Neuronal stem cell (in vitro differentiated cells): ENCODE measurements at regions not wholly inside any gene's neighbourhood (a gene's known extent, or its start where the extent isn't known, plus 50 kb on each side); places are given as distances from the start of the nearest gene placed in this dataset.

Source experiments
- DNase-seq: peaks from one replicate; pipeline ENCODE4 v3.0.0-alpha.2; 2013; ENCODE audit warnings: low spot score
- H2AFZ ChIP-seq: one replicate; pipeline ENCODE4 v1.6.1; 2013; ENCODE audit warnings: mild to moderate bottlenecking, low read length, inconsistent platforms
- H2AK5ac ChIP-seq: 2 replicates; pipeline ENCODE4 v1.6.1; 2013; ENCODE audit warnings: low read depth, mild to moderate bottlenecking, inconsistent platforms, low read length, moderate library complexity, mixed read lengths
- H2BK120ac ChIP-seq: 2 replicates; pipeline ENCODE4 v1.6.1; 2013; ENCODE audit warnings: low read depth, mild to moderate bottlenecking, inconsistent platforms, low read length, moderate library complexity, mixed read lengths
- H2BK12ac ChIP-seq: one replicate; pipeline ENCODE4 v1.6.1; 2013; ENCODE audit warnings: low read length, inconsistent platforms
- H2BK15ac ChIP-seq: 2 replicates; pipeline ENCODE4 v1.6.1; 2013; ENCODE audit warnings: mild to moderate bottlenecking, low read length, inconsistent platforms, mixed read lengths
- H2BK5ac ChIP-seq: one replicate; pipeline ENCODE4 v1.6.1; 2013; ENCODE audit warnings: inconsistent platforms, mild to moderate bottlenecking, low read length, moderate library complexity
- H3K14ac ChIP-seq: one replicate; pipeline ENCODE4 v1.6.1; 2013; ENCODE audit warnings: low read length, inconsistent platforms
- H3K18ac ChIP-seq: 2 replicates; pipeline ENCODE4 v1.6.1; 2013; ENCODE audit warnings: low read length, inconsistent platforms
- H3K23ac ChIP-seq: 2 replicates; pipeline ENCODE4 v1.6.1; 2013; ENCODE audit warnings: low read depth, mild to moderate bottlenecking, mixed read lengths, low read length, inconsistent platforms; ENCODE audit not compliant: poor library complexity
- H3K27ac ChIP-seq: replicated peaks from 3 replicates; pipeline ENCODE4 v1.5.1; 2013; ENCODE audit warnings: low read length, inconsistent platforms
- H3K27me3 ChIP-seq, 3 experiments: 2 replicates each; pipeline ENCODE4 v1.6.1; 2013; ENCODE audit warnings: low read length in 3 of 3, mild to moderate bottlenecking in 2 of 3, inconsistent platforms in 1 of 3, low read depth in 1 of 3, mixed read lengths in 1 of 3, moderate library complexity in 1 of 3; ENCODE audit not compliant: control insufficient read depth in 3 of 3, insufficient read depth in 3 of 3
- H3K36me3 ChIP-seq, 2 donors: replicated peaks in 1 of 2; 2 replicates each; pipeline ENCODE4 v1.6.1; 2013; ENCODE audit warnings: low read length in 2 of 2; ENCODE audit not compliant: control insufficient read depth in 2 of 2, insufficient read depth in 2 of 2
- H3K4ac ChIP-seq: 2 replicates; pipeline ENCODE4 v1.6.1; 2013; ENCODE audit warnings: inconsistent platforms, mild to moderate bottlenecking, low read length, moderate library complexity
- H3K4me1 ChIP-seq, 2 donors: 1 replicate in 1 of 2; 2 replicates in 1 of 2; pipeline ENCODE4 v1.6.1; 2013; ENCODE audit warnings: low read length in 2 of 2, low read depth in 1 of 2; ENCODE audit not compliant: control insufficient read depth in 2 of 2, insufficient read depth in 1 of 2
- H3K4me2 ChIP-seq: one replicate; pipeline ENCODE4 v1.6.1; 2013; ENCODE audit warnings: mild to moderate bottlenecking, low read length, inconsistent platforms; ENCODE audit not compliant: insufficient read depth, poor library complexity, severe bottlenecking
- H3K4me3 ChIP-seq, 2 donors: 2 replicates each; pipeline ENCODE4 v1.5.1; 2013; ENCODE audit warnings: low read length in 2 of 2, mild to moderate bottlenecking in 2 of 2, inconsistent platforms in 1 of 2, moderate library complexity in 1 of 2
- H3K79me1 ChIP-seq: one replicate; pipeline ENCODE4 v1.6.1; 2013; ENCODE audit warnings: low read depth, mild to moderate bottlenecking, inconsistent platforms, low read length, moderate library complexity
- H3K9ac ChIP-seq: one replicate; pipeline ENCODE4 v1.6.1; 2013; ENCODE audit warnings: mild to moderate bottlenecking, low read depth, low read length, inconsistent platforms; ENCODE audit not compliant: poor library complexity
- H3K9me3 ChIP-seq, 2 donors: replicated peaks in 1 of 2; 2 replicates each; pipeline versions ENCODE3 to v1.6.1; 2013; ENCODE audit warnings: low read length in 2 of 2, mild to moderate bottlenecking in 2 of 2, inconsistent platforms in 1 of 2, low read depth in 1 of 2, mixed read lengths in 1 of 2, moderate library complexity in 1 of 2; ENCODE audit not compliant: control insufficient read depth in 2 of 2, insufficient read depth in 1 of 2
- H4K8ac ChIP-seq: one replicate; pipeline ENCODE4 v1.6.1; 2013; ENCODE audit warnings: low read depth, mild to moderate bottlenecking, inconsistent platforms, low read length, moderate library complexity
- H4K91ac ChIP-seq: one replicate; pipeline ENCODE4 v1.6.1; 2013; ENCODE audit warnings: low read length, low read depth, mild to moderate bottlenecking, inconsistent platforms; ENCODE audit not compliant: poor library complexity
- WGBS, 2 donors: extraction: QIAGEN DNeasy Blood & Tissue Kit; methylation state at CpG; one replicate each; pipeline ENCODE4 v1.1.7; 2013; ENCODE audit warnings: missing lambda C conversion rate in 2 of 2, mixed read lengths in 1 of 2; ENCODE audit not compliant: insufficient read length in 2 of 2, insufficient replicate concordance in 1 of 2; ENCODE audit errors: extremely low coverage in 2 of 2; 5-methylcytosine and 5-hydroxymethylcytosine counted together

DNA sequence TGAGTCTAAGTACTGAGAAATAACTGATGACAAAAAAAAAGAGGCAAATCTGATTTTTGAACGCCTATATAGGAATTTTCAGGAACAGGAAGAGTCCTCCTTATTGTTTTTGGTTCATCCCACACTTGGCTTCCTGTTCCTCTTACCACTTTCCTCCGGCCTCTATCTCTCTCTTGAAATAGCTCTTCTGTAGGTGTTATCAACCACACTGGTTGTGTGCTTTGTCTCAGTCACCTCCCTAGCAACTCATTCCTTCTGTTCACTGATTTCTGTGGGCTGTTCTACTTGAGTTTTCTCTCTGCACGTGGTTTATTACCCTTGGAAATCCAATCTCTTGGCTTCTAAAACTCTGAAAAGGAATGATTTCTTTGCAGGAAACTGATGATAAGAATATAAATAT is 78.7 kb upstream of the C11orf87 start:
- no peak overlapping the region for H4K91ac ChIP-seq
- H3K27me3 ChIP-seq: no peaks in the 10 kb centered on the region
- no peak overlapping the region for H2AFZ ChIP-seq
- no peak for DNase-seq
- H3K4ac ChIP-seq: no peak overlapping the region
- no peak overlapping the region for H4K8ac ChIP-seq
- no peak overlapping the region for H3K9ac ChIP-seq
- no peak overlapping the region for H2BK5ac ChIP-seq
- H2BK15ac ChIP-seq: no peak overlapping the region
- no peaks in the 10 kb centered on the region for H3K4me1 ChIP-seq
- no peak overlapping the region for H3K14ac ChIP-seq
- no peaks in the 10 kb centered on the region for H3K9me3 ChIP-seq
- H3K4me3 ChIP-seq: no peak overlapping the region
- H3K4me2 ChIP-seq: no peak overlapping the region
- H3K23ac ChIP-seq: no peak overlapping the region
- H2AK5ac ChIP-seq: no peak overlapping the region
- H3K36me3 ChIP-seq: no peaks in the 10 kb centered on the region
- H3K18ac ChIP-seq: no peak overlapping the region
- no CpG with 5 or more reads among the region's 3 CpGs for WGBS, 2 donors
- no peak overlapping the region for H2BK12ac ChIP-seq
- H2BK120ac ChIP-seq: no peak overlapping the region
- no peak overlapping the region for H3K27ac ChIP-seq
- H3K79me1 ChIP-seq: no peaks in the 10 kb centered on the region

DNA sequence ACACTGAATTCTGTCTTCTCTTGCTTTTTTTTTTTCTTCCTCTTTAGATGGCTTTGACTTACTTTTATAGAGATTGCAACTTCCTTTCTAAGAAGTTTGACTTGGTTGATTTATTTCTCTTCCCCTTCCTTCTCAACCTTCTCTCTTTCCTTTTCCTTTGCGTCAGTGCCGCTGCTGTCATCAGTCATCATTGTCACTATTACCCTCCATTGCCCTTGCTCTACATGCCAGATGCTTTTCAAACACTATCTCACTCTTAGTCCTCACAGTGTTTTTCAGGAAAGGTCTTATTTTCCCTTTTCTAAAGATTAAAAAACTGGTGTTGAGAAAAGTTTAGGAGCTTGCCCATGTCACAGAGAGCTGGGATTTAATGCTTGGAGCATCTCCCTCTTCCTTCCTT is 74.7 kb upstream of the C11orf87 start:
- Histone ChIP-seq H3K4me3 (no peak overlapping the region), H2BK5ac (no peak overlapping the region), H3K36me3 (no peaks in the 10 kb centered on the region), H3K79me1 (no peaks in the 10 kb centered on the region), H3K27me3 (no peaks in the 10 kb centered on the region), H2BK120ac (no peak overlapping the region), H4K91ac (no peak overlapping the region), H2BK12ac (no peak overlapping the region), H3K14ac (no peak overlapping the region), H2AK5ac (no peak overlapping the region), H3K4me2 (no peak overlapping the region), H3K18ac (no peak overlapping the region), H3K9me3 (no peaks in the 10 kb centered on the region), H2AFZ (no peak overlapping the region), H3K4me1 (no peaks in the 10 kb centered on the region), H4K8ac (no peak overlapping the region), H2BK15ac (no peak overlapping the region), H3K27ac (no peak overlapping the region), H3K4ac (no peak overlapping the region), H3K9ac (no peak overlapping the region), H3K23ac (no peak overlapping the region)
- no CpG with 5 or more reads among the region's 2 CpGs for WGBS, 2 donors
- DNase-seq: no peak

DNA sequence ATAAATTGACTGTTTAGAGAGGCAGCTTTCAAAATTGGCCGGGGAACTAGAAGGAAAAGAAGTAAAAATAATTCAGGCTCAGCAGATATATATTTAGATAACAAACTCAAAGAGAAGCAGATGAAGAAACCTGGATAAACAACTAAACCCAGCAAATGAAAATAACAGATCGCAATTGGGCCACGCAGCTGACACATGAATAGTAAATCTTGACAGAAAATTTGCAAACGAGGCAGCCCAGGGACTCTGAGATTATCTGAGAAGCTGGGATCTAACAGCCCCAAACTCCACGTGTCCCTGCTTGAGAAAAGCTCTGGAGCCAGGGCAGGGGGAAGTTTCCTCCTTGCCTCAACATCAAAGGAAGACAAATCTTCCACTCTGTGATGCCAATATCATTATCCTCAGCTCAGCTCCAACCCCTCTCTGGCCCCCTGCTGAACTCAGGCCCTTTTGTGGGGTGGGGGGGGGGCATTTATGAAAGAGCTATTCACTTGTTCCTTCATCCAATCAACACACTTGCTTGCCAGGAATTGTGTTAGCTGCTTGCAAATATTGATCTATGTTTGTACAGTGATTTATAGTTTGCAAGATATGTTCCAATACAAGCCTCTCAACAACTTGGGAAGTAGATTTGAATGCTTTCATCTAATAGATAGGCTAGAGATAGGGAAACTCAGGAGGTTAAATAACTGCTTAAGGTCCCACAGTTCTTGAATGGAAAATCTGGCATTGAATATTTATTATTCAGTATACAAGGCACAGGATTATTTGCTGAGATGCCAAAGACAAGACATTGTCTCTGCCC is 72.5 kb upstream of the C11orf87 start:
- no peaks in the 10 kb centered on the region for H3K36me3 ChIP-seq

GRCh38 chr11:109350091-109350490 is 71.9 kb upstream of the C11orf87 start:
- Histone ChIP-seq H2BK120ac (no peak overlapping the region), H3K18ac (no peak overlapping the region), H3K27ac (no peak overlapping the region), H3K9me3 (no peaks in the 10 kb centered on the region), H3K23ac (no peak overlapping the region), H3K4me1 (no peaks in the 10 kb centered on the region), H3K4me3 (no peak overlapping the region), H2BK15ac (no peak overlapping the region), H3K4me2 (no peak overlapping the region), H3K27me3 (no peaks in the 10 kb centered on the region), H3K79me1 (no peaks in the 10 kb centered on the region), H4K91ac (no peak overlapping the region), H2AFZ (no peak overlapping the region), H3K9ac (no peak overlapping the region), H4K8ac (no peak overlapping the region), H3K4ac (no peak overlapping the region), H3K36me3 (no peaks in the 10 kb centered on the region), H2BK5ac (no peak overlapping the region), H3K14ac (no peak overlapping the region), H2BK12ac (no peak overlapping the region), H2AK5ac (no peak overlapping the region)
- 100% methylated on average over 1 of the region's 3 CpGs; no CpG with 5 or more reads in 1 of the 2 donors for WGBS, 2 donors
- DNase-seq: no peak

More for the DNA sequence above, 72.5 kb upstream of the C11orf87 start:
- H4K8ac ChIP-seq: no peak overlapping the region
- H3K4me3 ChIP-seq: no peak overlapping the region
- no peak overlapping the region for H3K14ac ChIP-seq
- no peak overlapping the region for H3K27ac ChIP-seq
- H3K4me1 ChIP-seq: no peaks in the 10 kb centered on the region
- no peak overlapping the region for H3K4me2 ChIP-seq
- H3K27me3 ChIP-seq: no peaks in the 10 kb centered on the region
- no peak overlapping the region for H2BK12ac ChIP-seq
- H2AFZ ChIP-seq: no peak overlapping the region
- no peak overlapping the region for H3K9ac ChIP-seq
- H2BK5ac ChIP-seq: no peak overlapping the region
- no peak overlapping the region for H3K18ac ChIP-seq
- no peak overlapping the region for H3K4ac ChIP-seq
- H2AK5ac ChIP-seq: no peak overlapping the region
- no CpG with 5 or more reads among the region's 5 CpGs for WGBS, 2 donors
- H4K91ac ChIP-seq: no peak overlapping the region
- no peaks in the 10 kb centered on the region for H3K79me1 ChIP-seq
- no peaks in the 10 kb centered on the region for H3K9me3 ChIP-seq
- DNase-seq: no peak
- no peak overlapping the region for H2BK15ac ChIP-seq
- no peak overlapping the region for H2BK120ac ChIP-seq
- H3K23ac ChIP-seq: no peak overlapping the region
